Ishikawa (cell line): ENCODE measurements at regions not wholly inside any gene's neighbourhood (a gene's known extent, or its start where the extent isn't known, plus 50 kb on each side); places are given as distances from the start of the nearest gene placed in this dataset.

Source experiments
- CEBPB ChIP-seq: IDR thresholded peaks from 2 replicates; pipeline ENCODE4 v1.6.1; 2012
- CREB1 ChIP-seq: IDR thresholded peaks from 2 replicates; pipeline ENCODE4 v1.6.1; 2012; ENCODE audit warnings: low read depth
- EGR1 ChIP-seq: IDR thresholded peaks from 2 replicates; pipeline ENCODE4 v1.6.1; 2012
- EP300 ChIP-seq: IDR thresholded peaks from 2 replicates; pipeline ENCODE4 v1.6.1; 2012; ENCODE audit warnings: borderline replicate concordance
- FOXM1 ChIP-seq: IDR thresholded peaks from 2 replicates; pipeline ENCODE4 v1.6.1; 2012; ENCODE audit warnings: low read depth, borderline replicate concordance
- MAX ChIP-seq: IDR thresholded peaks from 2 replicates; pipeline ENCODE4 v1.6.1; 2012
- NFIC ChIP-seq: IDR thresholded peaks from 2 replicates; pipeline ENCODE4 v1.6.1; 2012
- RAD21 ChIP-seq: IDR thresholded peaks from 2 replicates; pipeline ENCODE4 v1.6.1; 2012; ENCODE audit warnings: low read depth
- REST ChIP-seq: IDR thresholded peaks from 2 replicates; pipeline ENCODE4 v1.6.1; 2012; ENCODE audit warnings: low read depth, mild to moderate bottlenecking
- TAF1 ChIP-seq: IDR thresholded peaks from 2 replicates; pipeline ENCODE4 v1.6.1; 2012; ENCODE audit warnings: low read depth, mild to moderate bottlenecking
- TCF12 ChIP-seq: IDR thresholded peaks from 2 replicates; pipeline ENCODE4 v1.6.1; 2012; ENCODE audit warnings: low read depth
- TEAD4 ChIP-seq: IDR thresholded peaks from 2 replicates; pipeline ENCODE4 v1.6.1; 2012
- USF1 ChIP-seq: IDR thresholded peaks from 2 replicates; pipeline ENCODE4 v1.6.1; 2012

GRCh38 chr4:189507060-189507459 is 433.6 kb upstream of the FRG1 start:
- TF ChIP-seq EP300 (no peak), FOXM1 (no peak), REST (no peak), TCF12 (no peak), MAX (no peak), CREB1 (no peak), NFIC (no peak), USF1 (no peak), TEAD4 (no peak), RAD21 (no peak), CEBPB (no peak), TAF1 (no peak), EGR1 (no peak)
